HG03095 (cell line): ENCODE measurements at regions not wholly inside any gene's neighbourhood (a gene's known extent, or its start where the extent isn't known, plus 50 kb on each side); places are given as distances from the start of the nearest gene placed in this dataset.

Experiments used
- ATAC-seq: cut with Tn5 transposase; IDR thresholded peaks from one replicate; pipeline ENCODE4 v1.9.1; 2021; ENCODE audit warnings: moderate library complexity; ENCODE audit not compliant: unreplicated experiment

DNA sequence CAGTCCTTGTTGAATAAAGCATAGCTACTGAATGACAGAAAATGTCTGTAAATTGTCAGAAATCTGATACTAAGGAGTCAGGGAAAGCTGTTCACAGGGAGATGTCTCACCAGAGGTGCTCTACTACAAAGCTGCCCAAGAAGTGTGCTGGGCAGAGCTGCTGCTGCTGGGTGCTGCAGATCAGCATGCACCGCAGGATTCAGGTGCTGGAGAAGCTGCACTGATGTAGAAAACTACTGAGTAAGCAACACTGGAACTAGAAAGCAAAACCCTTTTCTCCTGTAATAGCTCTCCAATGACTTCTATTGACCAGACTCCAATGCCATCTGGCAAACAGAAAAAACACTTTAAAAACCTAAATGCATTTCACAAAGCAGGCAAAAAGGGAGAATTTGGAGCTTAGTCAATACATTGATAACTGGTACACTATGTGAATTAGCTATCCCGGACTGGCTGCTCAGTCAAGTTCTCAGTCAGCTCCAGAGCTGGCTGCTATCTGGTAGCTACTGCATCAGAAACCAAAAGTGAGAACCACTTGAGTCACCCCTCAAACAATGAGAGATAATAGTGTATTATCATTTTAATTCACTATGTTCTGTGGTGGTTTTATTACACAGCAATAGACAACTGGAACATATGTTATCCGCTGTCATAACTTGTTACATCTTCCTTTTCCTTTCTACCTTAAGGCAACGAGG is 493.1 kb downstream of the CPS1 start:
- ATAC-seq = no peak

DNA sequence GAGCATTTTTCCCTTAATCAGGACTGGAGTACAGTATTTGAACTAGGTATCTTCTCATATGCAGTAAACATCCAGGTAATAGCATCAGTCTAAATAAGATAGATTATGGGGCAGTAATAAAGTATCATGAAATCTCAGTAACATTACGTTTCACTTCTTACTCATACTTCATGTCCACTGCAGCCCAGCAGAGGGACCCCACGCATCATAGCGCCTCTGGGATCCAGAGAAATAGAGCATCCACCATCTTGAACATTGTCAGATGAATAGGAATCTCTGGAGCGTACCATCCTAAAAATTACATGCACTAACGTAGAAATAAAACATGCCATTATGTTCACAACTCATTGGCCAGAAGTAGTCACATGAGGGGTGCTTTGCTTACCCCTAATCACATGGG is 499.0 kb downstream of the CPS1 start:
- no peak for ATAC-seq

- ATAC-seq = no peak
Measured at GRCh38 chr2:211061612-211062296, 505.4 kb downstream of the CPS1 start.

DNA sequence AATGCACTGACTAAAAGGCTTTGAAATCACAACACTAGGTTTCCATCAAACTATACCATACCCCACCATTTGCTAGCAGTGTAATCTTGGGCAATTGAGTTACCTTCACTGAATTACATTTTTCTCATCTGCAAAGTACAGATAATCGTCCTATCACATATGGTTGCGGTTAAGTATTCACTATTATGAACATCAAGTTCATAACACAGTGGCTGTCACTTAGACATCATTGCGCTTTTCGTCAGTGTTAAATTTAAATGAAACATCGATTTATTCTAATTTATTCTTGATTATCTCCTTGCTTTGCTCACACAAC is 505.9 kb downstream of the CPS1 start:
- no peak for ATAC-seq

DNA sequence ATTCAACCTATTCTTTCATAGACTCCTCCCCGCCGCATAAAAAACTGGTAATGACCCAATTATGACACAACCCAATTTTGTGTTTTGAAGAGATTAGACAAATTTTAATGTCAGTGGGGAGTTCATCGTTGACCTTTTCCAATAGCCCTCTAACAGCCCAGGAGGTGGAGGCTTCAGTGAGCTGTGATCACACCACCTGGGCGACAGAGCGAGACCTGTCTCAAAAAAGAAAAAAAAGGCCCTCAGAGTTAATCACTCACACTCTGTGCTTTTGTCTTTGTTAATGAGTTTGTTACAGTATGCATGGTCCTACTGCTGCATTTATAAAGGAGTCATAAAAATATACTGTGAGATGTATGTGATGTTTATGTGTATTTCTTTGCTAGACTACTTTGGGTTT is 510.6 kb downstream of the CPS1 start:
- no peak for ATAC-seq

DNA sequence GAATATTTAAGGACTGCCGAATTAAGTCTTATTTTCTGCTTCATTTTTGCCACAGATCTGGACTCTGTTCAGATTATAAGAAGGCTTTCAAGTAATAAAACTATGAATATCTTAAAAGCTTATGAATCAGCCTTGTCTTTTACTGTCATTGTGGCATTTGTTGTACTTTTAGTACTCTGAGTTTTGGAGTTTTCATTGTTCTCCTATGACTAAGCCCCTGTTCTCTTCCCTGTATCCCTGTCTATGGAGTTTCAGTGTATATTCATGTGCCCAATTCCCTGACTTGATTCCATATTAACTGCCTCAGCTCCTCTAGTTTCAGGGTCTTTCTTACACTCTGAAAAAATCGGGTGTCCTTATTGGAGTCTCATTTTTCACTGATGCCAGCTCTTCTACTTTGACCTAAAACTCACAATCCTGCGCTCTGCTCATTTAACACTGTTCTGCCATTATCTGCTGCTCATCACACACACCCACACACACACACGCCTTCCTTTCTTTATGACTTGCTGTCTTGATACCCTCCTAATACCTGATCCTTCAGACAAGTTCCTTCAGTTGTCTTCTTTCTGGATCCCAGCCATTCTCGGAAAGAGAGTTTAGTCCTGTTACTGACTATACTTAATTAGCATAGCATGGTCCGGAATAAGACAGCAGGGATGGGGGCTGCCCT is 511.8 kb downstream of the CPS1 start:
- no peak for ATAC-seq

DNA sequence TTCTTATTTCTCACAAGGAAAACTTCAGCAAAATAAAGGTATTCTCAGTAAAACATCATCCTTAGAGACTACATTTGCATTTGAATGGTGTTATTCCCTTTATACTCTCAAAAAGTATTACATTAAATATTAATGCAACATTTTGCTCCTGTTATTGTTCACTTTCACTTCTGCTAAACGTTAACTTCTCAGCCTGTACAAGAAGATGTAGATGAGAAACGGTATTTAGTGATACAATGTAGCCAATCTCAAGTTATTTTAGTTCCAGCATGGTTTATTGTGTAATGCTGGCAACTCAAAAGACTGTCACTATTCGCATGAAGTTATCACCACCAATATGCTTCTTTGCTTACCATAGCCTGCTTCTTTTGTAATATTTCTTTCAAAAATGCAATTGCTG is 514.1 kb downstream of the CPS1 start:
- ATAC-seq = no peak

DNA sequence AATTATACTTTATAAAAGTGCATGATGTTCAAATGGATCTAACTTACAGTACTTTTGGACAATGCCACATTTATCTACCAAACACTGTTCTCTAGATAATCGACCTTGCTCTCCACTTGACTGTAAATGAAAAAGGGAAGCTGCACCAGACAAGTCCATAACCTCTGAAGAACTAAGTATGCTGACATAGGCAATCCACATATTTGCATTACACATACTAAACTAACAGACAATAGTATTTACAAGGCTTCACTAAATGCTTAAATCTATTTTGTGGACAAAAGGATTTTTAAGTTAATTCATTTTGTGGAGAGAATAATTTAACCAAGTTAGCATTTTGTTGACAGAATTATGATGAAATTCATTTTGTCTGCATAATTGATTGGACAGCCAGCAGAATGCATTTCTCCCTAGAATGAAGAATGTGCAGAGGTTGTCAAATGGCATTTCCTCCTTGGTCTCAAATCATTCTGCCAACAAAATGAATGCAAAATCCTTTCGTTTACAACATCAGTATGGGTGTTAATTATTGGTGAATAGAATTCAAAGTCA is 520.9 kb downstream of the CPS1 start:
- no peak for ATAC-seq

DNA sequence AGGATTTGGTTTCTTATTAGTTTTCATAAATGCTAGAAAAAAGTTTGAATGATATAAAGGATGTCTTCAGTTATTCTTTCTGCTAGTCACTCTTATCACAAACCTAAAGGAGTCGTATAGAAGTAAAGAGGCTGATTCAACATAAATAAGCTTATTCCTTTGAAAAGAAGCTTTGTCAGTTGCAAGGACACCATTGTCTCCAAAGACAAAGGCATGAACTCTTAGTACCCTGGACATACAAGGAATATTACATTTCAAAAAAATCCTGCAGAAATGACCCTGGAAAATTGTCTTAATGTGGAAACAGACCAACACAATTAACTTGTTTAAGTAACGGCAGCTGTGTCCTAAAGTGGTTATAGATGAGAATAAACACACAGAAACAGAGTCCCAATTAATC is 528.0 kb downstream of the CPS1 start:
- ATAC-seq = no peak

GRCh38 chr2:211085056-211085680 is 528.8 kb downstream of the CPS1 start:
- ATAC-seq = no peak

DNA sequence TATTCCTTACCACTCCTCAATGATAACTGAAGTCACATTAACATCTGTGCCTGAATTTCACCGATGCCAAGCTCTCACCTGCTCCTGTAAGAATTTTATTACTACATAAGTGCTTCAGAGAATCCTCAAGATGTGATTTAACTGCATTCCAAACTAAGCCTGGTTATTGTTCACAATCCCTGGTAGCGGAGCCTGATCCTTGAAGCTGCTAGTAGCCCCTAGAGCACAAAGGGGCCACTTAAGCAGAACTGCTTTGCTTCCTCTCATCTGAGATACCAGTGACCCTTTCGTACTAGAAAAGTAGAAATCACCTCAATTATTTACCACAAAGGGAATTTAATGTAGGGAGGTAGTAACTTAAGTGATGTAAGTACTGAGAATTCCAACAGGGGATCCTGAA is 529.6 kb downstream of the CPS1 start:
- ATAC-seq = no peak

GRCh38 chr2:211089127-211089526 is 532.7 kb downstream of the CPS1 start:
- no peak for ATAC-seq

DNA sequence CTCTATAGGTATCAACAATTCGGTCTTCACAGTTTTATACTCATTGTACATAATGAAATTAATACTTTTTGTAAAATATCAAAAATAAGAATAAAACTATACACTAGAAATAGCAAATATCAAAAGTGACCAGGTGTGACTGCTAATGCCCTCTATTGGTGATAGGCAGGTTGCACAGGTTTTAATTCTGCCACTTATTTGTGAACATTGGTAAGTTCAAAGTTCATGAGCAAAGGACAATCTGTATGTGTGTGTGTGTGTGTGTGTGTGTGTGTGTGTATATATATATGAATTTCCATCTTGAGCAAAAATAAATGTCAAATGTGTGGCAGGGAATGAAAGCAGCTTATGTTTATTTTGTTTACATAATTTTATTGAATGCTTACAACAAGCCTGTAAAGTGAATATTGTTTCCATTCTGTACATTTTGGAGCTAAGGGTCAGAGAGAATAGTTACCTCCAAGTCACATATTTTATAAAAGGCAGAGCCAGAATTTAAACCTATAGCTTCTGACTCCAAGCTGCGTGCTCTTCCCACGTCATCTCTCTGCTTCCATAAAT is 537.4 kb downstream of the CPS1 start:
- ATAC-seq = no peak

GRCh38 chr2:211103989-211104388 is 547.6 kb downstream of the CPS1 start:
- ATAC-seq = no peak

DNA sequence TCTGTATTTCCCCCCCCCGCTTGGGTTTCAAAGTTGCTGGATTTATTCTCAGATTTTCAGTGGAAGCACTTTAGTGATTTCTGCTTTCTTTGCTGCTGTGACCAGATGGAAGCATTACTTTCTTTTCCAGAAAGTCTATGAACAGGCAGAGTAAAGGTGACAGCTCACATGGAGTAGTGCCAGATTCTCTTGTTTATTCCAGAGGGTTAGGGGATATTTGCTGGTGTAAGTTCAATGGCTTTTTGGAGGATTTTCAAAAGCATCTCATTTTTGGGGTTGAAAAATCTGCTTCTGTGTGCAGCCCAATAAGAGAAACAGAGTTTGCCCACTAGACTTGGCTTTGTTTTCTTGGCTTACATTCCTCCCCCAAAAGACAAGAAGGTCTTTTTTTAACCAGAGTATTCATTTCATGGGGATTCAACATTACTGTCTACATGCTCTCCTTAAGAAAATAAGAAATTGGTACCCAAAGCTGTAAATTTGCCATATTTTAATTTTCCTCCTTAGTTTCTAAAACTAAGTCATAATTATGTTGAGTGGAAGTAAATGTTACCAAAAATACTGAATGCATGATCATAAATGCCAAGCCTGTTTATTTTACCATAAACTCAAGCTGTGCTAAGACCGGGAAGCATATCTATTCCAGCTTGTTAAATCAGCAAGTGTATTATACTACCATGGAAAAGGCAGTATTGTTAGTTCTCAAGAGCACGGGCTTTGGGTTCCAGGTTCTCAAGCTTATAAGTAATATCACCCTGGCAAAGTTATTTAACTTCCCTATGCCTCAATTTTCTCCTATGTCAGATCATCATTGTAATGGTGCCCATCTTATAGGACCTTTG is 557.2 kb downstream of the CPS1 start:
- no peak for ATAC-seq

DNA sequence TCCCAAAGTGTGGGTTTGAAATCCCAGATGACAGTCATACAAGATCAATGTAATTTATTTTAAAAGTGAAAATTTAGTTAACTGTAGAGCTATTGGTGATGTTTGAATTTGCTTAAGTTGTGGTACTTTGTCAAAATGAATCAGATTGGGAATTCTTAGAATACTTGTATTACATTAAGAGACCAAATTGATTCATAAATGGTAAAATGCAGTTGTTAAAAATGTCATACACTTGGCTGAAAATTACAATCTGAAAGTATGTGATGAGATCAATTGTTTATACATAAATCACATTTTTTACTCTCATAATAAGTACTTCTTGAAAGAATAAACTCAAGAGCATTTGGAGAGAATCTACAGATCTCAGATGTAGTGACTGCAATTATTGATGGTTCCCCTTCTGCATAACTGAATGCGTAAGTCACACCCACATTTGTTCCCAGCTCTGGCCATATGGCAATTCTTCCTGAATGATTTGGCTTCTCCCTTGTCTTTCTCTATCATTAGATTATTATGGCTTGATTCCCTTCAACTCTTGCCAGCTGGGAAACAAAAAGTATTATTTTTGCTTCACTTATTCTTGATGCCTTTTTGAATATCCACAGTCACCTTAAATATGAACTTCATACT is 558.5 kb downstream of the CPS1 start:
- ATAC-seq = no peak

GRCh38 chr2:211117026-211117425 is 560.6 kb downstream of the CPS1 start:
- no peak for ATAC-seq

GRCh38 chr2:211126256-211126655 is 569.9 kb downstream of the CPS1 start:
- ATAC-seq = no peak

- no peak for ATAC-seq
Measured at GRCh38 chr2:211127501-211127900, 571.1 kb downstream of the CPS1 start.

GRCh38 chr2:211128287-211128686 is 571.9 kb downstream of the CPS1 start:
- no peak for ATAC-seq
